Nephron (organoid): ENCODE measurements at regions not wholly inside any gene's neighbourhood (a gene's known extent, or its start where the extent isn't known, plus 50 kb on each side); places are given as distances from the start of the nearest gene placed in this dataset.

Experiments used
- H3K27ac Mint-ChIP-seq, 3 experiments: 2 replicates each; pipeline ENCODE4 v1.8.0; 2020; ENCODE audit warnings: mixed read lengths in 3 of 3, mild to moderate bottlenecking in 2 of 3, moderate library complexity in 1 of 3
- H3K27me3 Mint-ChIP-seq: 2 replicates; pipeline ENCODE4 v1.8.0; 2021; ENCODE audit warnings: low read depth, mild to moderate bottlenecking, moderate library complexity, mixed read lengths
- H3K36me3 Mint-ChIP-seq: 2 replicates; pipeline ENCODE4 v1.8.0; 2020; ENCODE audit warnings: low read depth, mixed read lengths
- H3K4me1 Mint-ChIP-seq: 2 replicates; pipeline ENCODE4 v1.8.0; 2020; ENCODE audit warnings: mixed read lengths
- H3K4me3 Mint-ChIP-seq, 3 experiments: 2 replicates each; pipeline ENCODE4 v1.8.0; 2020; ENCODE audit warnings: mild to moderate bottlenecking in 3 of 3, mixed read lengths in 3 of 3, moderate library complexity in 2 of 3
- H3K9me3 Mint-ChIP-seq: 2 replicates; pipeline ENCODE4 v1.8.0; 2020; ENCODE audit warnings: mixed read lengths
- TF ChIP-seq, protein P1 (sequence below), 3 experiments: fragments of 200-600 bp; sonication (generic); IDR thresholded peaks; one replicate each; pipeline ENCODE4 v1.5.0; 2021; ENCODE audit warnings: antibody characterized with exemption in 3 of 3; ENCODE audit not compliant: unreplicated experiment in 3 of 3

- peaks cover 8% of the 10 kb centered on the region for H3K4me1 Mint-ChIP-seq
- TF ChIP-seq, protein P1, sequence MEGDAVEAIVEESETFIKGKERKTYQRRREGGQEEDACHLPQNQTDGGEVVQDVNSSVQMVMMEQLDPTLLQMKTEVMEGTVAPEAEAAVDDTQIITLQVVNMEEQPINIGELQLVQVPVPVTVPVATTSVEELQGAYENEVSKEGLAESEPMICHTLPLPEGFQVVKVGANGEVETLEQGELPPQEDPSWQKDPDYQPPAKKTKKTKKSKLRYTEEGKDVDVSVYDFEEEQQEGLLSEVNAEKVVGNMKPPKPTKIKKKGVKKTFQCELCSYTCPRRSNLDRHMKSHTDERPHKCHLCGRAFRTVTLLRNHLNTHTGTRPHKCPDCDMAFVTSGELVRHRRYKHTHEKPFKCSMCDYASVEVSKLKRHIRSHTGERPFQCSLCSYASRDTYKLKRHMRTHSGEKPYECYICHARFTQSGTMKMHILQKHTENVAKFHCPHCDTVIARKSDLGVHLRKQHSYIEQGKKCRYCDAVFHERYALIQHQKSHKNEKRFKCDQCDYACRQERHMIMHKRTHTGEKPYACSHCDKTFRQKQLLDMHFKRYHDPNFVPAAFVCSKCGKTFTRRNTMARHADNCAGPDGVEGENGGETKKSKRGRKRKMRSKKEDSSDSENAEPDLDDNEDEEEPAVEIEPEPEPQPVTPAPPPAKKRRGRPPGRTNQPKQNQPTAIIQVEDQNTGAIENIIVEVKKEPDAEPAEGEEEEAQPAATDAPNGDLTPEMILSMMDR (IDR thresholded peaks at IDR 0.05; ENCODE audit: unreplicated experiment in 3 of 3): no peak
- H3K27ac Mint-ChIP-seq: peak overlapping the region in 2 of 3 experiments; percentile 10 to 67
- no peaks in the 10 kb centered on the region for H3K36me3 Mint-ChIP-seq
- peaks cover 2% of the 10 kb centered on the region for H3K9me3 Mint-ChIP-seq
- peak overlapping the region; percentile 62 to 74 (median 64) for H3K4me3 Mint-ChIP-seq
- peaks cover 67% of the 10 kb centered on the region for H3K27me3 Mint-ChIP-seq
Measured at GRCh38 chr1:23619299-23620188, 60.2 kb upstream of the ID3 start.

- Mint-ChIP-seq H3K27ac (peak overlapping the region in 1 of 3 experiments; percentile 51), H3K27me3 (peaks cover 66% of the 10 kb centered on the region), H3K4me3 (peak overlapping the region in 2 of 3 experiments; percentile 16 to 36), H3K36me3 (no peaks in the 10 kb centered on the region), H3K4me1 (peaks cover 8% of the 10 kb centered on the region), H3K9me3 (peaks cover 2% of the 10 kb centered on the region)
- TF ChIP-seq, protein P1 (IDR thresholded peaks at IDR 0.05; ENCODE audit: unreplicated experiment in 3 of 3): no peak
Measured at GRCh38 chr1:23618586-23619083, 59.3 kb upstream of the ID3 start.

DNA sequence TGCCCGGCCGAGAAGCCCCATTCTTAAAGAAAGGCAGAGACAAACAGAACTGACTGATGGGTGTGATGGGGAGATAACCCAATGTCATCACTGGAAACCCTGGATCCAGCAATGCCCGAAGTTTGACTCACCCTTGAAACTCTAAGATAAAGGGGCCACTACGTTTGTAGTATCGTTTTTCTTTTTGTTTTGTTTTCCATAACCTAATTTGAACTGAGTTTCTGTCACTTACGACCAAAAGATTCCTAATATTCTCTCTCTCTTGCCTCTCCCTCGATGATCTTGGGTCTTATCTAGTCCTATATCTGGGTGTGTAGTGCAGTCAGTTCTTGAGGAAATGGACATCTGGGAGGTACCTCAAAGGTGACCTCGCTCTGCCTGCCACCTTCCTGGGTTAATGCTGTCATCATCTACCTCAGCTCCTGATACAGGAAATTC, 57.8 kb upstream of the ID3 start:
- TF ChIP-seq, protein P1 (IDR thresholded peaks at IDR 0.05; ENCODE audit: unreplicated experiment in 3 of 3): no peak
- no peak overlapping the region for H3K27ac Mint-ChIP-seq
- no peak overlapping the region for H3K4me3 Mint-ChIP-seq
- no peaks in the 10 kb centered on the region for H3K36me3 Mint-ChIP-seq
- H3K4me1 Mint-ChIP-seq: peaks cover 8% of the 10 kb centered on the region
- peaks cover 2% of the 10 kb centered on the region for H3K9me3 Mint-ChIP-seq
- H3K27me3 Mint-ChIP-seq: peaks cover 67% of the 10 kb centered on the region

- Mint-ChIP-seq H3K36me3 (no peaks in the 10 kb centered on the region), H3K4me3 (no peak overlapping the region), H3K9me3 (peaks cover 2% of the 10 kb centered on the region), H3K27me3 (peaks cover 60% of the 10 kb centered on the region), H3K27ac (no peak overlapping the region), H3K4me1 (peaks cover 8% of the 10 kb centered on the region)
- TF ChIP-seq, protein P1 (IDR thresholded peaks at IDR 0.05; ENCODE audit: unreplicated experiment in 3 of 3): no peak
Measured at GRCh38 chr1:23616292-23616824, 57.1 kb upstream of the ID3 start.

DNA sequence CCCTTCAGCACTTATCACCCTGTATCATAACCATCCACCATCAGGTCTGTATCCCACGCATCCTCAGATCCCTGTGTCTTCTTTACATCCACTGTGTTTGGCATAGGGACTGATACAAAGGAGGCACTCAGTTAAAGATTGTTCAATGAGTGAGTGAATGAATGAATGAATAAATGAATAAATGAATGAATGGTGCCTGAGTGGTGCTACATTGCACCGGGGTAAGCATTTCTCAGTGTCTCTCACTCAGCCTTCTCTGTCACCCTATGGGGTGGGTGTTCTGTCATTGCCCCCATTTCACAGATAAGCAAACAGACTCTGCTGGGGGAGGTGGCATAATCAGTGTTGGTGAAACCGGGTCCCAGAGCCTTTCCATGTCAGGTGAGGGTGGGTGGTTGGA, 56.6 kb upstream of the ID3 start:
- H3K9me3 Mint-ChIP-seq: peaks cover 2% of the 10 kb centered on the region
- peaks cover 8% of the 10 kb centered on the region for H3K4me1 Mint-ChIP-seq
- H3K27me3 Mint-ChIP-seq: peaks cover 55% of the 10 kb centered on the region
- H3K4me3 Mint-ChIP-seq: no peak overlapping the region
- TF ChIP-seq, protein P1 (IDR thresholded peaks at IDR 0.05; ENCODE audit: unreplicated experiment in 3 of 3): no peak
- no peak overlapping the region for H3K27ac Mint-ChIP-seq
- no peaks in the 10 kb centered on the region for H3K36me3 Mint-ChIP-seq
